ENCODE measurements at regions not wholly inside any gene's neighbourhood (a gene's known extent, or its start where the extent isn't known, plus 50 kb on each side); places are given as distances from the start of the nearest gene placed in this dataset.

- peaks cover 0 to 12% of the 10 kb centered on the region in 2 experiments; a peak in 3 of 5 replicates for H3K9me3 Mint-ChIP-seq
- H3K9me3 ChIP-seq (ENCODE audit: control insufficient read depth, low read depth, low read length), result no peaks in the 10 kb centered on the region
Observed at GRCh38 chr1:112230232-112230631, 165.8 kb upstream of the CTTNBP2NL start.

More at GRCh38 chr1:112230232-112230631, 165.8 kb upstream of the CTTNBP2NL start:
- Histone ChIP-seq H3K79me1 (ENCODE audit: insufficient read depth, low read depth, low read length, poor library complexity, severe bottlenecking) (no peaks in the 10 kb centered on the region), H3K14ac (ENCODE audit: insufficient read depth, low read length) (no peak overlapping the region), H2AFZ (ENCODE audit: low read length) (no peak overlapping the region), H3K4ac (ENCODE audit: low read depth, low read length) (no peak overlapping the region), H4K8ac (replicated peaks; ENCODE audit: insufficient read length, low read depth, low read length) (no peak overlapping the region), H2BK15ac (ENCODE audit: low read depth, low read length) (no peak overlapping the region), H2BK12ac (ENCODE audit: insufficient read length, low read depth, low read length) (no peak overlapping the region), H4K20me1 (ENCODE audit: control insufficient read depth, insufficient read depth, insufficient read length) (no peaks in the 10 kb centered on the region), H2BK120ac (ENCODE audit: low read depth, low read length, poor library complexity, severe bottlenecking) (no peak overlapping the region), H3K18ac (ENCODE audit: insufficient read length, low read depth, low read length) (no peak overlapping the region), H3K56ac (ENCODE audit: insufficient read length, low read depth, low read length) (no peak overlapping the region), H3K79me2 (ENCODE audit: insufficient read depth, low read length) (no peaks in the 10 kb centered on the region), H2AK5ac (ENCODE audit: insufficient read length, low read length) (no peak overlapping the region), H3K4me1 (ENCODE audit: insufficient read depth, low read length) (no peaks in the 10 kb centered on the region), H3K23ac (ENCODE audit: insufficient read length, low read depth, low read length) (no peak overlapping the region), H3T11ph (ENCODE audit: low read length) (no peak overlapping the region), H4K91ac (ENCODE audit: insufficient read length, low read depth, low read length) (no peak overlapping the region), H3K4me2 (ENCODE audit: insufficient read depth, insufficient read length, low read length) (no peak overlapping the region), H3K27ac (ENCODE audit: insufficient read length, low read depth, low read length) (no peak overlapping the region), H4K5ac (ENCODE audit: insufficient read length, low read depth, low read length) (no peak overlapping the region), H2BK20ac (ENCODE audit: low read depth, low read length, poor library complexity, severe bottlenecking) (no peak overlapping the region), H3K9ac (ENCODE audit: extremely low read depth, insufficient read length, low read length) (no peak overlapping the region), H3K23me2 (ENCODE audit: insufficient read length, low read depth, low read length, poor library complexity, severe bottlenecking) (no peaks in the 10 kb centered on the region), H3K27me3 (ENCODE audit: insufficient read depth, low read length) (no peaks in the 10 kb centered on the region), H2BK5ac (ENCODE audit: insufficient read length, low read length) (no peak overlapping the region)
- no peak overlapping the region for H3K4me3 Mint-ChIP-seq
- 0 out of 7 replicates have a peak, but pooled peaks cover 0 to 9% (median 0%) of the 10 kb centered on the region in 3 experiments for H3K36me3 Mint-ChIP-seq (ENCODE audit: insufficient read depth in 1 of 3, low read depth in 3 of 3)
- H3K27ac Mint-ChIP-seq, result no peak overlapping the region; a peak in 1 of 7 replicates
- peaks cover 15% of the 10 kb centered on the region in 2 experiments for H3K4me1 Mint-ChIP-seq
- no peak for DNase-seq
- TF ChIP-seq, protein P1, sequence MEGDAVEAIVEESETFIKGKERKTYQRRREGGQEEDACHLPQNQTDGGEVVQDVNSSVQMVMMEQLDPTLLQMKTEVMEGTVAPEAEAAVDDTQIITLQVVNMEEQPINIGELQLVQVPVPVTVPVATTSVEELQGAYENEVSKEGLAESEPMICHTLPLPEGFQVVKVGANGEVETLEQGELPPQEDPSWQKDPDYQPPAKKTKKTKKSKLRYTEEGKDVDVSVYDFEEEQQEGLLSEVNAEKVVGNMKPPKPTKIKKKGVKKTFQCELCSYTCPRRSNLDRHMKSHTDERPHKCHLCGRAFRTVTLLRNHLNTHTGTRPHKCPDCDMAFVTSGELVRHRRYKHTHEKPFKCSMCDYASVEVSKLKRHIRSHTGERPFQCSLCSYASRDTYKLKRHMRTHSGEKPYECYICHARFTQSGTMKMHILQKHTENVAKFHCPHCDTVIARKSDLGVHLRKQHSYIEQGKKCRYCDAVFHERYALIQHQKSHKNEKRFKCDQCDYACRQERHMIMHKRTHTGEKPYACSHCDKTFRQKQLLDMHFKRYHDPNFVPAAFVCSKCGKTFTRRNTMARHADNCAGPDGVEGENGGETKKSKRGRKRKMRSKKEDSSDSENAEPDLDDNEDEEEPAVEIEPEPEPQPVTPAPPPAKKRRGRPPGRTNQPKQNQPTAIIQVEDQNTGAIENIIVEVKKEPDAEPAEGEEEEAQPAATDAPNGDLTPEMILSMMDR (conservative IDR thresholded peaks at IDR 0.05), result no peak
- H3K27me3 Mint-ChIP-seq (ENCODE audit: low read depth), result no peaks in the 10 kb centered on the region
- no CpG with 5 or more reads among the region's 9 CpGs for WGBS (ENCODE audit: extremely low coverage, insufficient read length, low lambda C conversion rate)

Data from H9 (cell line).